Neural cell (in vitro differentiated cells): ENCODE measurements at regions not wholly inside any gene's neighbourhood (a gene's known extent, or its start where the extent isn't known, plus 50 kb on each side); places are given as distances from the start of the nearest gene placed in this dataset.

Experiments
- MXI1 ChIP-seq: fragments of 450-650 bp; conservative IDR thresholded peaks from 2 replicates; pipeline ENCODE4 v1.6.1; 2014; ENCODE audit warnings: antibody characterized with exemption, mild to moderate bottlenecking; ENCODE audit not compliant: poor library complexity, severe bottlenecking
- TF ChIP-seq, protein P1 (sequence below): fragments of 450-650 bp; IDR thresholded peaks from 2 replicates; pipeline ENCODE4 v1.5.1; 2014; ENCODE audit warnings: antibody characterized with exemption, mild to moderate bottlenecking, moderate library complexity; ENCODE audit not compliant: poor library complexity, severe bottlenecking

DNA sequence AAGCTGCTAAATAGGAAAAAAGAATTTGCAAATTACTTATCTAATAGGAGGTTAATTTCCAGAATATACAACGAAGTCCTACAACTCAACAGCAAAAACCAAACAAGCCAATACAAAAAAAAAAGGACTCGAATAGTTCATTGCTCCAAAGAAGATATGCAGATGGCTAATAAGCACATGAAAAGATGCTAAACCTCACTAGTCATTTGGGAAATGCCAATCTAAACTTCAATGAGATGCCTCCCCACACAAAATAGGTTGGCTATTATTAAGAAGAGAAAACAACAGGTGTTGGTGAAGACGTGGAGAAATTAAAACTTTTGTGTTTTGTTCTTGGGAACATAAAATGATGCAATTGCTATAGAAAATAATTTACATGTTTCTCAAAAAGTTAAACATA is 1634.4 kb upstream of the DDX18 start:
- TF ChIP-seq, protein P1, sequence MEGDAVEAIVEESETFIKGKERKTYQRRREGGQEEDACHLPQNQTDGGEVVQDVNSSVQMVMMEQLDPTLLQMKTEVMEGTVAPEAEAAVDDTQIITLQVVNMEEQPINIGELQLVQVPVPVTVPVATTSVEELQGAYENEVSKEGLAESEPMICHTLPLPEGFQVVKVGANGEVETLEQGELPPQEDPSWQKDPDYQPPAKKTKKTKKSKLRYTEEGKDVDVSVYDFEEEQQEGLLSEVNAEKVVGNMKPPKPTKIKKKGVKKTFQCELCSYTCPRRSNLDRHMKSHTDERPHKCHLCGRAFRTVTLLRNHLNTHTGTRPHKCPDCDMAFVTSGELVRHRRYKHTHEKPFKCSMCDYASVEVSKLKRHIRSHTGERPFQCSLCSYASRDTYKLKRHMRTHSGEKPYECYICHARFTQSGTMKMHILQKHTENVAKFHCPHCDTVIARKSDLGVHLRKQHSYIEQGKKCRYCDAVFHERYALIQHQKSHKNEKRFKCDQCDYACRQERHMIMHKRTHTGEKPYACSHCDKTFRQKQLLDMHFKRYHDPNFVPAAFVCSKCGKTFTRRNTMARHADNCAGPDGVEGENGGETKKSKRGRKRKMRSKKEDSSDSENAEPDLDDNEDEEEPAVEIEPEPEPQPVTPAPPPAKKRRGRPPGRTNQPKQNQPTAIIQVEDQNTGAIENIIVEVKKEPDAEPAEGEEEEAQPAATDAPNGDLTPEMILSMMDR: no peak
- no peak for TF ChIP-seq MXI1
